H9 (cell line): ENCODE measurements at regions not wholly inside any gene's neighbourhood (a gene's known extent, or its start where the extent isn't known, plus 50 kb on each side); places are given as distances from the start of the nearest gene placed in this dataset.

Experiments
- DNase-seq: peaks from one replicate; pipeline ENCODE4 v3.0.0-alpha.2; 2017
- H2AFZ ChIP-seq: one replicate; pipeline ENCODE4 v1.6.1; 2013; ENCODE audit warnings: mild to moderate bottlenecking, low read length, control low read depth, moderate library complexity
- H2AK5ac ChIP-seq: 2 replicates; pipeline ENCODE4 v1.6.1; 2013; ENCODE audit warnings: low read length, control low read depth, mixed read lengths; ENCODE audit not compliant: insufficient read length
- H2BK120ac ChIP-seq: one replicate; pipeline ENCODE4 v1.6.1; 2013; ENCODE audit warnings: low read depth, mild to moderate bottlenecking, low read length, control low read depth, inconsistent platforms; ENCODE audit not compliant: poor library complexity, severe bottlenecking
- H2BK12ac ChIP-seq: 2 replicates; pipeline ENCODE4 v1.6.1; 2013; ENCODE audit warnings: low read length, control low read depth, mixed read lengths, low read depth; ENCODE audit not compliant: insufficient read length
- H2BK15ac ChIP-seq: 2 replicates; pipeline ENCODE4 v1.6.1; 2013; ENCODE audit warnings: low read depth, low read length, control low read depth
- H2BK20ac ChIP-seq: one replicate; pipeline ENCODE4 v1.6.1; 2013; ENCODE audit warnings: low read depth, mild to moderate bottlenecking, low read length, control low read depth, inconsistent platforms; ENCODE audit not compliant: poor library complexity, severe bottlenecking
- H2BK5ac ChIP-seq: 2 replicates; pipeline ENCODE4 v1.6.1; 2013; ENCODE audit warnings: low read length, control low read depth, mixed read lengths; ENCODE audit not compliant: insufficient read length
- H3K14ac ChIP-seq: 2 replicates; pipeline ENCODE4 v1.6.1; 2013; ENCODE audit warnings: low read length, control low read depth; ENCODE audit not compliant: insufficient read depth
- H3K18ac ChIP-seq: 2 replicates; pipeline ENCODE4 v1.6.1; 2013; ENCODE audit warnings: low read depth, mild to moderate bottlenecking, mixed read lengths, low read length, control low read depth; ENCODE audit not compliant: insufficient read length
- H3K23ac ChIP-seq: 2 replicates; pipeline ENCODE4 v1.6.1; 2013; ENCODE audit warnings: low read length, control low read depth, mixed read lengths, low read depth; ENCODE audit not compliant: insufficient read length
- H3K23me2 ChIP-seq: 2 replicates; pipeline ENCODE4 v1.6.1; 2013; ENCODE audit warnings: low read depth, mild to moderate bottlenecking, mixed read lengths, low read length, control low read depth; ENCODE audit not compliant: insufficient read length, poor library complexity, severe bottlenecking
- H3K27ac ChIP-seq: 2 replicates; pipeline ENCODE4 v1.5.1; 2013; ENCODE audit warnings: low read length, control low read depth, mixed read lengths, low read depth; ENCODE audit not compliant: insufficient read length
- H3K27me3 ChIP-seq: 2 replicates; pipeline ENCODE4 v1.6.1; 2013; ENCODE audit warnings: low read length, control low read depth, inconsistent platforms; ENCODE audit not compliant: insufficient read depth
- H3K4ac ChIP-seq: 2 replicates; pipeline ENCODE4 v1.6.1; 2013; ENCODE audit warnings: low read depth, mild to moderate bottlenecking, control low read depth, inconsistent platforms, low read length, moderate library complexity
- H3K4me1 ChIP-seq: 2 replicates; pipeline ENCODE4 v1.6.1; 2013; ENCODE audit warnings: low read length, control low read depth, inconsistent platforms; ENCODE audit not compliant: insufficient read depth
- H3K4me2 ChIP-seq: 2 replicates; pipeline ENCODE4 v1.6.1; 2013; ENCODE audit warnings: low read length, control low read depth, mixed read lengths; ENCODE audit not compliant: insufficient read length, insufficient read depth
- H3K56ac ChIP-seq: 2 replicates; pipeline ENCODE4 v1.6.1; 2013; ENCODE audit warnings: low read depth, mild to moderate bottlenecking, mixed read lengths, low read length, control low read depth; ENCODE audit not compliant: insufficient read length
- H3K79me1 ChIP-seq: 2 replicates; pipeline ENCODE4 v1.6.1; 2013; ENCODE audit warnings: low read depth, mild to moderate bottlenecking, moderate library complexity, low read length, control low read depth, inconsistent platforms; ENCODE audit not compliant: insufficient read depth, poor library complexity, severe bottlenecking
- H3K79me2 ChIP-seq: 2 replicates; pipeline ENCODE4 v1.6.1; 2013; ENCODE audit warnings: low read length, control low read depth, inconsistent platforms; ENCODE audit not compliant: insufficient read depth
- H3K9ac ChIP-seq: 2 replicates; pipeline ENCODE4 v1.6.1; 2013; ENCODE audit warnings: low read length, control low read depth, mixed read lengths; ENCODE audit not compliant: insufficient read length; ENCODE audit errors: extremely low read depth
- H3K9me3 ChIP-seq: one replicate; pipeline ENCODE4 v1.6.1; 2013; ENCODE audit warnings: low read depth, low read length, inconsistent platforms; ENCODE audit not compliant: control insufficient read depth
- H3T11ph ChIP-seq: one replicate; pipeline ENCODE4 v1.6.1; 2013; ENCODE audit warnings: mild to moderate bottlenecking, low read length, control low read depth, inconsistent platforms
- H4K20me1 ChIP-seq: one replicate; pipeline ENCODE4 v1.6.1; 2013; ENCODE audit not compliant: control insufficient read depth, insufficient read length, insufficient read depth
- H4K5ac ChIP-seq: 2 replicates; pipeline ENCODE4 v1.6.1; 2013; ENCODE audit warnings: low read depth, mild to moderate bottlenecking, mixed read lengths, low read length, control low read depth; ENCODE audit not compliant: insufficient read length
- H4K8ac ChIP-seq: replicated peaks from 2 replicates; pipeline ENCODE4 v1.6.1; 2013; ENCODE audit warnings: low read length, control low read depth, mixed read lengths, low read depth; ENCODE audit not compliant: insufficient read length
- H4K91ac ChIP-seq: 2 replicates; pipeline ENCODE4 v1.6.1; 2013; ENCODE audit warnings: low read depth, mild to moderate bottlenecking, moderate library complexity, mixed read lengths, low read length, control low read depth; ENCODE audit not compliant: insufficient read length
- H3K27ac Mint-ChIP-seq, 3 experiments: 2 replicates in 2 of 3; 3 replicates in 1 of 3; pipeline ENCODE4 v1.8.0; 2020 to 2021; ENCODE audit warnings: mixed read lengths in 3 of 3, mild to moderate bottlenecking in 1 of 3, moderate library complexity in 1 of 3
- H3K27me3 Mint-ChIP-seq: 2 replicates; pipeline ENCODE4 v1.8.0; 2021; ENCODE audit warnings: low read depth, mild to moderate bottlenecking, moderate library complexity, mixed read lengths
- H3K36me3 Mint-ChIP-seq, 3 experiments: 2 replicates in 2 of 3; 3 replicates in 1 of 3; pipeline ENCODE4 v1.8.0; 2020 to 2021; ENCODE audit warnings: low read depth in 3 of 3, mixed read lengths in 3 of 3; ENCODE audit not compliant: insufficient read depth in 1 of 3
- H3K4me1 Mint-ChIP-seq, 2 experiments: 2 replicates each; pipeline ENCODE4 v1.8.0; 2020; ENCODE audit warnings: mixed read lengths in 2 of 2
- H3K4me3 Mint-ChIP-seq, 2 experiments: 2 replicates in 1 of 2; 3 replicates in 1 of 2; pipeline ENCODE4 v1.8.0; 2020 to 2021; ENCODE audit warnings: mild to moderate bottlenecking in 2 of 2, mixed read lengths in 2 of 2, moderate library complexity in 1 of 2
- H3K9me3 Mint-ChIP-seq, 2 experiments: 2 replicates in 1 of 2; 3 replicates in 1 of 2; pipeline ENCODE4 v1.8.0; 2020; ENCODE audit warnings: mild to moderate bottlenecking in 2 of 2, mixed read lengths in 2 of 2, moderate library complexity in 1 of 2
- WGBS: extraction: QIAGEN DNeasy Blood & Tissue Kit; methylation state at CpG from one replicate; pipeline ENCODE4 v1.1.7; 2013; ENCODE audit warnings: missing lambda C conversion rate, low lambda C conversion rate, mixed read lengths; ENCODE audit not compliant: insufficient read length; ENCODE audit errors: extremely low coverage; 5-methylcytosine and 5-hydroxymethylcytosine counted together
- TF ChIP-seq, protein P1 (sequence below): fragments of 200-600 bp; sonication (generic); conservative IDR thresholded peaks from 3 replicates; pipeline ENCODE4 v1.8.0; 2021; ENCODE audit warnings: antibody characterized with exemption, mild to moderate bottlenecking

DNA sequence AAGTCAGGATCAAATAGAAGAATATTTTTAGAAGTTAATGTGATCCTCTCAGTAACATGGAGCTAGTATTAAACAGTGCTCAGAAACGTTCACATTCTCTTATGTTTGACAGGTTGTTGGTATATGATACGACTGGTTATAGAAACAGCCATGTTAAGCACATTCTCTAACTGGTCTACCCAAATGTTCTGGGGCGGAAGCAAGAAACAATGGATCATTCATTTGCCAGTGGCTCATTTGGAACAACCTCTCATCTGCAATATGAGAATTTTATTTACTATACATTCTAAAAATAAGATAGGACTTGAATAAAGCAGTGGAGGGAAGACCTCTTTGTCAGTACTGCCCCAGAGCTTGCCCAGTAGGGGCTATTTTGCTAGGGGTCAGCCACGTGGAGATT is 167.1 kb upstream of the FAM98A start:
- H3K9me3 Mint-ChIP-seq: peaks cover 6 to 8% of the 10 kb centered on the region in 2 experiments; a peak in 3 of 5 replicates
- H2BK12ac ChIP-seq: no peak overlapping the region
- no peak overlapping the region for H2AK5ac ChIP-seq
- H3K27me3 ChIP-seq: no peaks in the 10 kb centered on the region
- no peaks in the 10 kb centered on the region for H3K79me1 ChIP-seq
- H2BK5ac ChIP-seq: no peak overlapping the region
- no peak overlapping the region for H3K14ac ChIP-seq
- H3K9ac ChIP-seq: no peak overlapping the region
- no peak overlapping the region for H4K5ac ChIP-seq
- no peaks in the 10 kb centered on the region; the same call in 1 of the 2 replicates for H3K27me3 Mint-ChIP-seq
- H3K23me2 ChIP-seq: no peaks in the 10 kb centered on the region
- H2AFZ ChIP-seq: no peak overlapping the region
- TF ChIP-seq, protein P1, sequence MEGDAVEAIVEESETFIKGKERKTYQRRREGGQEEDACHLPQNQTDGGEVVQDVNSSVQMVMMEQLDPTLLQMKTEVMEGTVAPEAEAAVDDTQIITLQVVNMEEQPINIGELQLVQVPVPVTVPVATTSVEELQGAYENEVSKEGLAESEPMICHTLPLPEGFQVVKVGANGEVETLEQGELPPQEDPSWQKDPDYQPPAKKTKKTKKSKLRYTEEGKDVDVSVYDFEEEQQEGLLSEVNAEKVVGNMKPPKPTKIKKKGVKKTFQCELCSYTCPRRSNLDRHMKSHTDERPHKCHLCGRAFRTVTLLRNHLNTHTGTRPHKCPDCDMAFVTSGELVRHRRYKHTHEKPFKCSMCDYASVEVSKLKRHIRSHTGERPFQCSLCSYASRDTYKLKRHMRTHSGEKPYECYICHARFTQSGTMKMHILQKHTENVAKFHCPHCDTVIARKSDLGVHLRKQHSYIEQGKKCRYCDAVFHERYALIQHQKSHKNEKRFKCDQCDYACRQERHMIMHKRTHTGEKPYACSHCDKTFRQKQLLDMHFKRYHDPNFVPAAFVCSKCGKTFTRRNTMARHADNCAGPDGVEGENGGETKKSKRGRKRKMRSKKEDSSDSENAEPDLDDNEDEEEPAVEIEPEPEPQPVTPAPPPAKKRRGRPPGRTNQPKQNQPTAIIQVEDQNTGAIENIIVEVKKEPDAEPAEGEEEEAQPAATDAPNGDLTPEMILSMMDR: no peak
- H3K23ac ChIP-seq: no peak overlapping the region
- peaks cover 21 to 25% of the 10 kb centered on the region in 2 experiments for H3K4me1 Mint-ChIP-seq
- no peak overlapping the region for H2BK20ac ChIP-seq
- H3K4ac ChIP-seq: no peak overlapping the region
- no peak overlapping the region for H4K91ac ChIP-seq
- no peaks in the 10 kb centered on the region for H3K4me1 ChIP-seq
- H3K4me2 ChIP-seq: no peak overlapping the region
- no peak overlapping the region for H3K18ac ChIP-seq
- no peak overlapping the region for H2BK120ac ChIP-seq
- no peak overlapping the region for H3K27ac Mint-ChIP-seq
- no peak overlapping the region for H4K8ac ChIP-seq
- no peak overlapping the region for H3K4me3 Mint-ChIP-seq
- no peak overlapping the region for H3K56ac ChIP-seq
- WGBS: no CpG with 5 or more reads among the region's 4 CpGs
- no peaks in the 10 kb centered on the region for H4K20me1 ChIP-seq
- H3K27ac ChIP-seq: no peak overlapping the region
- peaks cover 4 to 11% (median 5%) of the 10 kb centered on the region in 3 experiments; a peak in 4 of 7 replicates for H3K36me3 Mint-ChIP-seq
- DNase-seq: no peak
- no peak overlapping the region for H3T11ph ChIP-seq
- no peaks in the 10 kb centered on the region for H3K9me3 ChIP-seq
- no peak overlapping the region for H2BK15ac ChIP-seq
- H3K79me2 ChIP-seq: no peaks in the 10 kb centered on the region; the same call in 1 of the 2 replicates
